GM18499 (cell line): ENCODE measurements at regions not wholly inside any gene's neighbourhood (a gene's known extent, or its start where the extent isn't known, plus 50 kb on each side); places are given as distances from the start of the nearest gene placed in this dataset.

Experiments
- ATAC-seq: cut with Tn5 transposase; IDR thresholded peaks from one replicate; pipeline ENCODE4 v1.9.1; 2021; ENCODE audit warnings: moderate number of reproducible peaks; ENCODE audit not compliant: insufficient read depth, unreplicated experiment

DNA sequence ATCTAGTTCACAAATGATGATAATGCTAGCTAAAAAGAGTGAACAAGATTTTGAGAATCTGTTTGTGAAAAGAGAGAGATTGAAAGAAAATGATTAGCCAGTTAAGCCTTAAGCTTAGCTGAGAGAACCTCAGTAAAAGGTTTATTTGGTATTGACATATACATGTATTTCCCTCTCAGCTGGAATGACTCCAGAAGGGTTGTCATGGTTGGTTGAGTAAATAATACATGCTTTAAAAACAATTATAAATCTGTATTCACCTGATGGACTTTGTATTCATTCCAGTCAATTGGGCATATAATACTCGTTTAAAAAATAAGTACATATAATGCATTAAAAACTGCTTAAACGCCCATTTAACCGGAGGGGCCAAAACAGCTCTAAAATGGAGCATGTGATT is 181.4 kb downstream of the GRB14 start:
- ATAC-seq, result no peak

DNA sequence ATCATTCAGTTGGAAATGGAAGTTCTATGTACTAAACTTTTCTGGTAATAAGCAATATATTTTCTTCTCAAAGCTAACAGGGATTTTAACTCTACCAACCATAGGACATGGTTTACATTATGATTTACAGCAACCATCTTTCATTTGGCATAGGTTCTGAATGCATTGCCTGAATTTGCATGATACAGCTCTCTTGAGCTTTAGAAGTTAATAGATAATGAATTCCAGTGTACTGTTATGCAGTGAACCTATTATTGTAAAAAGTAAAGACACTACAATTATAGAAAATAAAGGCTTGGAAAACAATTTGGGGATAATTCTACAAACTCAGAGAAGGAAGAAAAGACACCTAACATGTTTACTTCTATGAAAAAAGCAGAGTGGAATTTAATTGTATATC is 182.0 kb downstream of the GRB14 start:
- ATAC-seq, result no peak

DNA sequence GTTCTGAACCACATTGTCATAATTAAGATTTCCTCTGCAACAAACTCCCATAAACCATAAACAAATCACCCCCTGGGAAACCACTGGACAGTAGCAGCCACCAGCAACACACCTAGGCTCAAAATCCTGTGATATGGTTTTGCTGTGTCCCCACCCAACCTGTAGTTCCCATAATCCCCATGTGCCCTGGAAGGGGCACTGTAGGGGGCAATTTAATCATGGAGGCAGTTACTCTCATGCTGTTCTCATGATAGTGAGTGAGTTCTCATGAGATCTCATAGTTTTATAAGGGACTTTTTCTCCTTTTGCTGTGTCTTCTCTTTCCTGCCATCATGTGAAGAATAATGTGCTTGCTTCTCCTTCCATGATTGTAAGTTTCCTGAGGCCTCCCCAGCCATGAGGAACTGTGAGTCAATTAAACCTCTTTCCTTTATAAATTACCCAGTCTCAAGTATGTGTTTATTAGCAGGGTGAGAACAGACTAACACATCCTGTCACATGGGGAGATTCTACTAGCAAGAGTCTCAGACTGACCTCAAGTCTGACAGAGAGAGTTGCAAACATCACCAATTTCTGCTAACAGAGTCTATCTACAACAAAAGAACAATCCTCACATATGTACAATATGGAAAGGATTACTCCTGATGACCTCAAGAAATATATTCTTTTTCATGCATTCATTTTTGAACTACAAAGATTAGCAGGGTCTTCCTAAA is 182.6 kb downstream of the GRB14 start:
- no peak for ATAC-seq

DNA sequence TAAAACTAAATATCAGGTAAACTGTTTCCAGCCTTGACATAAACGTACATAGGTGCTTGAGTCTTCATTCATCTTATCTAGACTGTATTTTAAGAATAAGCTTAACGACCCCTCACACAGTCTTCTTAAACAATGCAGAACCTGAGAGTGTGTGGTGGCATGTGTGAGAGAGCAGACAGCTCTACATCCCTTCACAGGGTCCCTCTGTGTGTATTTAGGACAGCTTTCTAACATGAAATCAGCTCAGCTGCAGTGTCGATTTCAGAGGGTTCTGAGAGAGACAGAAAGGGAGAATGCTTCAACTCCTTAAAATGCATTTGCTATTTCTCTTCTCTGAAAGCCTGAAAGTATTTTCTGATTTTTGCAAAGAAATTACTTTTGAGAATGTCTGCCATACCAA is 185.2 kb downstream of the GRB14 start:
- no peak for ATAC-seq

DNA sequence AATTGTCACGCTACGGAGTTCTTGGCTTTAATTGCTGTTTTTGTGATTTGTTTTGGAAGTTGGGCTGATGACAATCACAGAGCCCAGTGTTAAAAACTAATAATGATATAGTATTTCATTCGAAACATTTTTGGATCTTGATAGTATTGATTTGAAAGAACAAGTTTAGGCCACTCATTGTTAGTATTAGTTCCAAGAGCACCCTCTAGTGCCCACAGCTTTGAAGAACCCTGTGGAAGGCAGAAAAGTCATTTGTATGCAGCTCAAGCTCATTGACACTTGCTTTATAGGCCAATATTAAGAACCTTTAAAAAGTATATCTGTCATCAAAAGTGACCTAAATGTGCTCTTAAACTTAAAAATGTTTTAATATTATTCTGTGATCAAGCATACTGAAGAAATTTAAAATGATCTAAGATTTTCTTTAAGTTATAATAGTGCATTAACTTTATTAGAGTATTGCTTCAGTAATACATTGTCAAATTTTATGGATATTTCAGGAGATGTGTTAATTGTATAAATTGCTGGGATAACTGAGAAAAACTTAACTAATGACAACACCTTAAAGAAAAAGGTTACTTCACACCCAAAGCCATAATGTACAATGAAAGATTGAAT is 191.0 kb downstream of the GRB14 start:
- no peak for ATAC-seq

DNA sequence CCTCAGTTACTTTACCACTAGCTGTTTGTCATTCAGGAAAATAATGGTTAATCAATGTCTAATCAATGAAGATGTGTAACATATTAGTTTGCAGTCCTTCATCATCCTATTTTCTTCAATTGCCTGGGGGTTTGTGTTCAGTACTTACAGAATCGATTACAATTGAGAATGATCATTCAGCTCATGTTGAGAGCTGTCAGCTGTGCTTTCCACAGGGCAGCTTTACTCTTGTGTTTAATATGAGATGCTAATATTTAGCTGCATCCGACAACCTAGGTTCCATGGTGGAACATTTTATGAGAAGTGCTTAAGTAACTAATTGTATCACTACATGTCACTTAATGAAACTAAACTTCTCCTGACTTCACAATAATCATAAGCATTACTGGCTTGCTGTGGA is 191.9 kb downstream of the GRB14 start:
- no peak for ATAC-seq

DNA sequence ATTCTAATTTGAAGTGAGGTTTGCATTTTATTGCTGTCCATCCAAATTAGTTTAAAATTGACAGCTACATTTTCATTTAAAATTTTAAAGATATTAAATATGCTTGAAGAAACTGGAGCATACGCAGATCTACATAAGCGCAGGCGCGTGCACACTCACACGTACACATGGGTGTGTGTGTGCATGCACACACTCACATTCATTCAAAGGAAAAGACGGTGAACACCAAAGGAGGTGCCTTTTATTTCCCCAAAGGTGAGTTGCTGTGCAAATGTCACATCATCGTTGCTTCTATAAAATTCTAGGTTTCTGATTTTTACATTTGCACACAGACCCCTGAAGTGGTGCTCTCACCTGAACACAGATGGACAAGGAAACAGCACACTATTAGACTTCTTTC is 194.2 kb downstream of the GRB14 start:
- no peak for ATAC-seq

DNA sequence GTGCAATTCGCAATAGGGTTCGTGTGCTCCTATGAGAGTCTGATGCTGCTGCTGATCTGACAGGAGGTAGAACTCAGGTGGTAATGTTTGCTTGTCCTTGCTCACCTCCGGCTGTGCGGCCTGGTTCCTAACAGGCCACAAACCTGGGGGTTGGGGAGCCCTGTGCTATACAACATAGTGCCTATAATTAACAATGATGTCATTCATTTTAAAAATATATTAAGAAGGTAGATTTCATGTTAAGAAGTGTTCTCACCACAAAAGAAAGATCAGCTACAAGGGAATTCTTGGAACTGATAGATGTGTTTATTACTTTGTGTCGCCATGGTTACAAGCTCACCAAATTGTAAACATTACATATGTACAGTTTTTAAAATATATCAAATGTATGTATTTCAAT is 200.5 kb downstream of the GRB14 start:
- ATAC-seq, result no peak

DNA sequence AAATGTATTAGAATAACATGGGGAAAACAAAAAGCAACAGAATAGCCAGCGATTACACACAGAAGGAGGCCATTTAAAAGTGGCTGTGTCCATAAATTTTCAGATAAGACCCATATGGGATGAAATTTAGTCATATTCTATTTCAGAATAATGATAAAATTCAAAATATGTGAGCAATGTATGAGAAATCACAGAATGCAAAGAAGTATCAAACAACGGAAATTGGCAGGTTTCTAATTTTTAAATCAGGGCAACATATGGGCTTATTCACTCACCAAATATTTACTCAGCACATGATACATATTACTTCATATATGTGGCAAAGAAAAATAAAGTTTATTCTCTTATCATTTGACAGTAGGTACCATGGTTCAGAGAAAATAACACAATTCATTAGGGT is 208.5 kb downstream of the GRB14 start:
- no peak for ATAC-seq

DNA sequence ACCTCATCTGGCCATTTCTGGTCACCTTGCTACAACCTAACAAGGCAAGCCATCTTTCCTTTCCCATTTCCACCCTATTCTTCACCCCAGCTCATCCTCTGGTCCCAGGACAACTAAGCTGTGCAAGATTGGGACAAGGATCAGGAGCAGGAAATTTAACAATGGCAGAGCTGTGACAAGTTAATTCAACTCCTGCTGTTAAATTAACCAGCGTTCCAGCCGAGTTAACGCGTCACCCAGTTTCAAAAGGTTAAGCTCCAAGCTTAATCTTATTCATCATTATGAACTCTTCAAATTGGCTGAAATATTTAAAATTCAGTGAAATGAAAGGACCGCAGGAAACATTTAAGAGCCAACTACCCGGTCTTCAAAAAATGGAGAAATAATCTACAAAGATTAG is 231.9 kb downstream of the GRB14 start:
- ATAC-seq, result no peak

DNA sequence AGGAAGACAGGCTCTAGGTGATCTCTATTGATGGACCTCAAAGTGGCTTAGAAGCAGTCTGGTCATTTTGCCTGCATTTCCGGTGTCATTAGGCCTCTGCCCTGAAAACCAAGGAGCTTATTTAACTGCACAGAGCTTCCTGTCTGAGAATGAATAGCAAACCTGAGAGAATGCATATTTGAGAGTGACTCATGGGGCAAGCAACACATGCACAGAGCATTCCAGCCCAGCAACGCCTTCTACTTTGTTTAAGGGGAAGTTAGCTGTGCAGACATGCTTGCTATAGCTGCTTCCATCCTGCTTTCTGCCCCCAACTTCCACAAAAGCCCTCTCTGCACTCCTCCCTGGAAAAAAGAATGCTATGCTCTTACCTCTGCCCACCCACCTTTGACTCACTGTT is 232.8 kb downstream of the GRB14 start:
- ATAC-seq, result peak; percentile 88

DNA sequence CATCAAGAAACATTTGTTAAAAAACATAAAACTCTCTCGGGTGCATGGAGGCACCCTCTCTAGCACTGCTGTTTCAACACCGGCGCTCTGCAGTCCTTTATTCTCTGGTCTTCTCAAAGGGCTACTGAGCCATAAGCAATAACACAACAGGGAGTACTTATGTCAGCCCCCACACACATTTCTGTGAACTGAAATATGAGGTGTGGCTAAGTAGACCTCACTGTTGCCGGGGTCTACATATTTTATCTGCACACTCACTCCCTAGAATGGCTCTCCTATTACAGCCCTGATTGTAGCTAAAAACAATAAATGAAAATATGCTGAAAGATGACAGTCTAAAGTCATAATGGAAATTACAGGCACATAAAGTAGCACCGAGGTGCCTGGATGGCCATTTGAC is 235.1 kb downstream of the GRB14 start:
- no peak for ATAC-seq

DNA sequence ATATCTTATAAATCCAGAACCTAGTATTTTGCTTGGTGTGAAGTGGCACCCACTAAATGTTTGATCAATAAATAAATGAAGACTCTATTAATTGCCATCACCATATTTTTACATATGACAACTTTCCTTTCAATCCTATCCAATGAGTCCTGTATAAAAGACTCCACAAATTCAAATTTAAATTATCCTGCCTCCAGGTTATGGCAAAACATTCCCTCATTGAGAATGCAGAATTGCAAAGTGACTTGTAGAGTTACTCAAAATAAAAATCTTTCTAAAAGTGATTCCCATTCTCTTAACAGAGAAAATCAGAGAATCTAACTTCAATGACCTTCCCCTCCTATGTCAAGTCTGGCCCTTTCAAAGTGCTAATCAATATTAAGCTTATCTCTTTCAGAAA is 236.8 kb downstream of the GRB14 start:
- no peak for ATAC-seq

DNA sequence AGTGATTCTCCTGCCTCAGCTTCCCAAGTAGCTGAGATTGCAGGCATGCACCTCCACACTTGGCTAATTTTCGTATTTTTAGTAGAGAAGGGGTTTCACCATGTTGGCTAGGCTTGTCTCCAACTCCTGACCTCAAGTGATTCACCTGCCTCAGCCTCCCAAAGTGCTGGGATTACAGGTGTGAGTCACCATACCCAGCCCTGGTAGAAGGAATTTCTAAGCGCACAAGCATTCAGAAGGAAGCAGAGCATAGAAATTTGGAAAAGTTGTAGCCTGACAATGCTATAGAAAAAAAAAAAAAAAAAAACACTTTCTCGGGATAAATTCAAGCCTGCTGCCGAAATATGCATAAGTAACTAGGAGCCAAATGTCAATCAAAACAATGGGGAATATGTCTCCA is 249.4 kb downstream of the GRB14 start:
- ATAC-seq, result no peak

DNA sequence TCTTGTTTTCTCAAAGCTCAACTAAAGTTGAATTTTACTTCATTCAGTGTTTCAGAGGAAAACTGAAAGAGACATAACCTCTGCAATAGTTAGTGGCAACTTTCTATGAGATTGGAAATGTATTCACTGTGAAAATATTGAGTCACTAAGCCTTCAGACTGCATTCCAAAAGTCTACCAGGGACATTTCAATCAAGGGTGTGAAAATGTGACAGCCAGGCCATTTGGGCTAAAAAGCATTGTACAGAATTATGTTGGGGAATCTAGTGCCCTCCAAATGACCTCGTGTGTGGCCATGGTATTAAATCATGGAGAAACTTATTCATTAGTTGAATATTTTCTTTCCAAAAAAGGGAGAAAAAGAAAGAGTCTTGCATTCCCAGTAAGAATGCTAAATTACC is 251.9 kb downstream of the GRB14 start:
- no peak for ATAC-seq

DNA sequence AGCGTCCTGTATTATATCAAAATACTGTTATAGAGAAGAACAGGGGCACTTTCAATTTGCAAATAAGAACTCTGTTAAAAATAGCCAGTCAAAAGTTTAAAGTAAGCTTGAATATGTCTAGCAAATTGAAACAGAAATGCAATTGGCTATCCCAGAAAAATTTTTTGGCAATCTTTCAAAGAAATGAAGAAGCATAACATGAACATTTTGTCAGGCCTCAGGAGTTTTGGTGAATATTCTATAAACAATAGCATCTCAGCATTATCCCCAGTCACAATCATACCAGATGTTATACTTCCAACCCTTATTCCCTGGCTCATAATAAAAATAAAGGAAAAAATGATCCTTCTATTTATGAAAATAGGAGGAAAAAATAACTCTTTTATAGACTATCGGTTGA is 252.4 kb downstream of the GRB14 start:
- ATAC-seq, result no peak

DNA sequence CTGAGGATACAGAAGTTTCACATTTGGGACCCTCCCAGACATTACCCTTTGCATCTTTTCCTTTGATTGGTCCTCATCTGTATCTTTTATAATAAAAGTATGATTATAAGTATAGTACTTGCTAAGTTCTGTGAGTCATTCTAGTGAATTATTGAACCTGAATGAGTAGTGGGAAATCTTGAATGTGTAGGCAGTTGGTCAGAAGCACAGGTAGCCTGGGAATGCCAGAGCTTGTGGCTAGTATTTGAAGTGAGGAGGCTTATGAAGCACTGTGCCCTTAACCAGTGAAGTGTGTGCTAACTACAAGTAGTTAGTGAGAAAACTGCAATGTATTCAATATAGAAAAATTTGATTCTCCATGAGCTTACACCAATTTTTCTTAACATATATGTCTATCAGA is 257.6 kb downstream of the GRB14 start:
- ATAC-seq, result no peak

DNA sequence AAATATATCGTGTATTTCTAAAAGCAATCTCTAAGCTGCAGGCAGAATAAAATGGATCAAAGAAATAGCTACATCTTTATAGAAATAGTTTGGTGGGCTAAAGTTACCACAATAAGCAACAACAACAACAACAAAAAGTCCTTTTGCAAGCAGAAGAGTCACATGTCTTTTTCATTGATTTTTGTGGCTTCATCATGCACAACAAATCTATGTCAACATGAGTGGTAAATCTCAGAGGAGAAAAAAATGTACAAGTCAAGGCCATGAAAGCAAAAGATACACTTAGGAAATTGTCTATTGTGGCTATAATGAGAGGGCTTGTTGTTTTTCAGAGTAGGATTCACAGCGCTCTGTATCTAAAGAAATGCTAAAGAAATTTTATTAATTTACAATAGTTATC is 269.7 kb downstream of the GRB14 start:
- no peak for ATAC-seq

DNA sequence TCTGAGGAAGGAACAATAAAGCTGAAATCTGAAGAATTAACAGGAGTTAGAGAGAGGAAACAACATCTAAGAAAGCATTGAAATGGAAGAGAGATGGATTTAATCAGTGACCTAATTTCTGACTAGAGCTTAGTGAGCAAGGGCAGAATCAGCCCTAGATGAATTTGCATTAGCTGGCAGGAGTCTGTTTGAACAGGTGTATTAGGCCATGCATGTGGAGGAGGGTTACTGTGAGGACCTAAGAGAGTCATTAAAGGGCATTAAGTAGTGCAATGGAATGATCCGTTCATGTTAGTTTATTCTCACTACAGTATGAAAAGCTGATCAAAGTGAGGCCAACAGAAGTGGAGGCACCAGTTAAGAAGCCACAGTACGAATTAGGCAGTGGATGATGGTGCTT is 285.3 kb downstream of the GRB14 start:
- ATAC-seq, result no peak

DNA sequence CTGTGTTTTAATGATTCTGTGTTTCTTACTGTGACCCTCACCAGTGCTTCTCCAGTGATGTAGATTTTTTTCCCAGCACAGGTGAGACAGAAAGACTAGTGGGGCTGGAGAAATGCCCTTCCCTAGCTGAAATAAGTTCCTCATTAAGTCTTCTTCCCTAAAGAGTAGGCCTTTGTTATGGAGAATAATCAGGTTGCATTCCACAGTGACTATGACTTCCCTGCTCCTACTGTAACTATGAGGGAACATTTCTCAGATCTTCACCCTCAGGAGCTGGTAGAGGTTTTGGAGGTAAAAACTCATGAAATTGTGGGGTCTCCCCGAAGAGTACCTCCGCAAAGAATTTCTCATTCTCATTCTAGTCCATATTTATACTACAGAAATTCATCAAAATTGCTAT is 286.2 kb downstream of the GRB14 start:
- ATAC-seq, result no peak

DNA sequence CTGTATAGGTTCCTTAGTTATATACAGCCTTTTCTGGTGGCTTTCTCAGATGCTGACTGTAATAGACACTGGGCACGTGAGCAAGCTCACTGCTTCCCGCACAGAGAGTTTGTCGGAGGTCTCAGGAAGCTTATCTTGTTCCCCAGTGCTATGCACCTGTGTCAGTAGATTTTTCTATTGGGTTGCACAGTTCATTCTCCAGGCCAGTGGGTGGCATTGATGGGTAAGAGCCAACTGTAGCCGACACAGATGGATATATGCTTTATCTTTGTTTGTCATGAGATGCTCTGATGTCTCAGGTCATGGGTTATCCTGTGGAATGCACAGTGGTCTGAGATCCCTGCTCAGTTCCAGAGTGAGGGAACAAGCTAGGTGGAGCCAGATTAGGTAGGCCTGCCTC is 293.0 kb downstream of the GRB14 start:
- ATAC-seq, result no peak

DNA sequence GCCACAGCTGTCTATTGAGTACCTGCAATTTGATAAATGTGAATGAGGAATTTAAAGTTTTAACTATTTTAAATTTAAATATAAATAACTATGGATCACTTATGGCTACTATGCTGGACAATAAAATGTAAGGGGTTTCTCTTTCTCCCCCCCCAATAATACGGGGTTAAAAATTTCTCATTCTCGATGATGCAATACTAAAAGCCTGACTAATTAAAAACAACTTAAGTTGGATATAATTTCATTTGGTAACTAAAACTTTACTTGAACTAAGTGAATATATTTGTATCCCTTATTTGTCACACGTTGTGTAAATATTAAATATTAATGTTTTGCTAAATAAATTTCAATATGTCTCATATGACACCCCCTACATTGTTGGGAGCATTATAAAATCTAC is 297.3 kb downstream of the GRB14 start:
- ATAC-seq, result no peak
